22Rv1 (cell line): ENCODE measurements at regions not wholly inside any gene's neighbourhood (a gene's known extent, or its start where the extent isn't known, plus 50 kb on each side); places are given as distances from the start of the nearest gene placed in this dataset.

Experiments
- ZFX ChIP-seq: fragments of 450-650 bp; IDR thresholded peaks from 2 replicates; pipeline ENCODE4 v1.6.1; 2017; ENCODE audit warnings: antibody characterized with exemption, borderline replicate concordance
- TF ChIP-seq, protein P1 (sequence below): fragments of 450-650 bp; IDR thresholded peaks from 2 replicates; pipeline ENCODE4 v1.5.1; 2017; ENCODE audit warnings: mild to moderate bottlenecking

DNA sequence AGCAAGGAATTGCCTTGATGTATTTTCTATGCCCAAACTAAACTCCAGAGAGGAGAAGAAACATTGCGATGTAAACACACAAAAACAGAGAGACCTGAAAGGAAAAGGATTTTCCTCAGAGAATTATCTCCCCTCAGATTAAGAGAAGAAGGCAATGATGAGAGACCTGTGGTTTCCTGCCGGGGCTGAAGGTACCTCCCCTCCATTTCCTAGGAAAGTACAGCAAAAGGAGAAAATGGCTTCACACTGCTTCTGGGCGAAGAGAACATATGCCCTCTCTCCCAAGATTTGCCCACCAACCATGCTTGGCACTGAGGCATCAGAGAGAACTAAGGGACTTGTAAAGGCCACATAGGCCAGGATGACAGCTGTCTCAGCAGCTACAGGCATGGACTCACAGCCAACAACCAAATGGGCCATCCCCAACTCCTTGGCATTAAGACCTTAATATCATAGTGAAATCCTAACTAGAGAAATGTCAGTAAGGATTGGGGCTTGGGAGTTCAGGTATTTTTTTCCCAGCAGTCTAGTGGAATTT lies 523.0 kb downstream of the PTPRC start:
- TF ChIP-seq, protein P1, sequence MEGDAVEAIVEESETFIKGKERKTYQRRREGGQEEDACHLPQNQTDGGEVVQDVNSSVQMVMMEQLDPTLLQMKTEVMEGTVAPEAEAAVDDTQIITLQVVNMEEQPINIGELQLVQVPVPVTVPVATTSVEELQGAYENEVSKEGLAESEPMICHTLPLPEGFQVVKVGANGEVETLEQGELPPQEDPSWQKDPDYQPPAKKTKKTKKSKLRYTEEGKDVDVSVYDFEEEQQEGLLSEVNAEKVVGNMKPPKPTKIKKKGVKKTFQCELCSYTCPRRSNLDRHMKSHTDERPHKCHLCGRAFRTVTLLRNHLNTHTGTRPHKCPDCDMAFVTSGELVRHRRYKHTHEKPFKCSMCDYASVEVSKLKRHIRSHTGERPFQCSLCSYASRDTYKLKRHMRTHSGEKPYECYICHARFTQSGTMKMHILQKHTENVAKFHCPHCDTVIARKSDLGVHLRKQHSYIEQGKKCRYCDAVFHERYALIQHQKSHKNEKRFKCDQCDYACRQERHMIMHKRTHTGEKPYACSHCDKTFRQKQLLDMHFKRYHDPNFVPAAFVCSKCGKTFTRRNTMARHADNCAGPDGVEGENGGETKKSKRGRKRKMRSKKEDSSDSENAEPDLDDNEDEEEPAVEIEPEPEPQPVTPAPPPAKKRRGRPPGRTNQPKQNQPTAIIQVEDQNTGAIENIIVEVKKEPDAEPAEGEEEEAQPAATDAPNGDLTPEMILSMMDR = no peak
- TF ChIP-seq ZFX = no peak
